K562 (cell line): ENCODE measurements at regions not wholly inside any gene's neighbourhood (a gene's known extent, or its start where the extent isn't known, plus 50 kb on each side); places are given as distances from the start of the nearest gene placed in this dataset.

Experiments used
- CBX3 ChIP-seq, 2 experiments: IDR thresholded peaks; 1 replicate in 1 of 2; 2 replicates in 1 of 2; pipeline ENCODE4 v1.6.1; 2012; ENCODE audit warnings: inconsistent platforms in 2 of 2, low read length in 2 of 2, borderline replicate concordance in 1 of 2, control low read depth in 1 of 2
- EHMT2 ChIP-seq: fragments of 450-650 bp; IDR thresholded peaks from 2 replicates; pipeline ENCODE4 v1.6.1; 2018; ENCODE audit warnings: antibody characterized with exemption
- FOXA3 ChIP-seq, 2 experiments: fragments of 450-650 bp in 1 of 2; sonication (generic) in 1 of 2; formaldehyde crosslinking; IDR thresholded peaks in 1 of 2; conservative IDR thresholded peaks in 1 of 2; 2 replicates each; pipeline versions ENCODE4 v1.4.0 to v1.8.0; 2020 to 2022; ENCODE audit warnings: mild to moderate bottlenecking in 2 of 2, missing genetic modification reagents in 1 of 2
- FOXM1 ChIP-seq, 2 experiments: fragments of 450-650 bp in 1 of 2; sonication (generic) in 1 of 2; formaldehyde crosslinking in 1 of 2; IDR thresholded peaks; 2 replicates each; pipeline versions ENCODE4 v1.6.1 to v1.9.0; 2017 to 2022; ENCODE audit warnings: low read depth in 2 of 2, mild to moderate bottlenecking in 2 of 2, missing genetic modification reagents in 1 of 2, moderate library complexity in 1 of 2
- HDAC8 ChIP-seq: fragments of 450-650 bp; IDR thresholded peaks from 2 replicates; pipeline ENCODE4 v1.6.1; 2016; ENCODE audit warnings: mild to moderate bottlenecking, missing genetic modification characterization, moderate library complexity, missing compliant biosample characterization
- HLTF ChIP-seq: fragments of 450-650 bp; IDR thresholded peaks from 2 replicates; pipeline ENCODE4 v1.6.1; 2016
- HNRNPLL ChIP-seq: fragments of 200-400 bp; formaldehyde crosslinking; IDR thresholded peaks from 2 replicates; pipeline ENCODE4 v1.6.1; 2017; ENCODE audit warnings: low read length, low read depth, mild to moderate bottlenecking; ENCODE audit not compliant: poor library complexity, severe bottlenecking
- MAFF ChIP-seq: IDR thresholded peaks from 2 replicates; pipeline ENCODE4 v1.6.1; 2012; ENCODE audit warnings: low read length, improper control_type of control experiment
- MYC ChIP-seq, 2 experiments: fragments of 250-450 bp in 1 of 2; sonication (Bioruptor Pico) in 1 of 2; IDR thresholded peaks; 2 replicates each; pipeline versions ENCODE4 v1.5.1 to v1.6.1; 2012 to 2021; ENCODE audit warnings: low read depth in 2 of 2, borderline replicate concordance in 1 of 2, improper control_type of control experiment in 1 of 2, low read length in 1 of 2, mild to moderate bottlenecking in 1 of 2, moderate library complexity in 1 of 2
- NONO ChIP-seq, 2 experiments: fragments of 200-400 bp in 1 of 2; fragments of 450-650 bp in 1 of 2; formaldehyde crosslinking in 1 of 2; IDR thresholded peaks; 2 replicates each; pipeline ENCODE4 v1.6.1; 2017; ENCODE audit warnings: low read depth in 2 of 2, mild to moderate bottlenecking in 2 of 2, moderate library complexity in 2 of 2, low read length in 1 of 2
- POLR3G ChIP-seq: IDR thresholded peaks from 2 replicates; pipeline ENCODE4 v1.6.1; 2011; ENCODE audit not compliant: insufficient read length, insufficient replicate concordance; ENCODE audit errors: extremely low read depth
- PRPF4 ChIP-seq: fragments of 200-400 bp; formaldehyde crosslinking; IDR thresholded peaks from one replicate; pipeline ENCODE4 v1.6.1; 2017; ENCODE audit warnings: low read length, low read depth, mild to moderate bottlenecking; ENCODE audit not compliant: insufficient read depth, poor library complexity, severe bottlenecking
- RBBP5 ChIP-seq: fragments of 200-600 bp; sonication (generic); IDR thresholded peaks from 2 replicates; pipeline ENCODE4 v1.6.1; 2012; ENCODE audit warnings: borderline replicate concordance, mild to moderate bottlenecking, low read length, control low read depth, inconsistent platforms; ENCODE audit not compliant: insufficient read depth, poor library complexity, severe bottlenecking
- RFX1 ChIP-seq: fragments of 450-650 bp; IDR thresholded peaks from 2 replicates; pipeline ENCODE4 v1.6.1; 2016; ENCODE audit warnings: mild to moderate bottlenecking, moderate library complexity
- TFAM ChIP-seq: fragments of 250-450 bp; sonication (Bioruptor Pico); conservative IDR thresholded peaks from 2 replicates; pipeline ENCODE4 v1.5.0; 2021; ENCODE audit warnings: mild to moderate bottlenecking, moderate library complexity
- ZBTB2 ChIP-seq: fragments of 450-650 bp; IDR thresholded peaks from 2 replicates; pipeline ENCODE4 v1.6.1; 2016; ENCODE audit warnings: antibody characterized with exemption
- ZNF140 ChIP-seq: fragments of 250-450 bp; sonication (Bioruptor Pico); IDR thresholded peaks from 2 replicates; pipeline ENCODE4 v1.8.0; 2021; ENCODE audit warnings: moderate library complexity, mild to moderate bottlenecking, inconsistent platforms
- ZNF239 ChIP-seq: fragments of 250-450 bp; sonication (Bioruptor Pico); IDR thresholded peaks from 2 replicates; pipeline ENCODE4 v1.4.0; 2020; ENCODE audit warnings: mild to moderate bottlenecking
- ZNF24 ChIP-seq: fragments of 450-650 bp; IDR thresholded peaks from 2 replicates; pipeline ENCODE4 v1.6.1; 2016
- ZNF551 ChIP-seq: fragments of 250-450 bp; sonication (Bioruptor Pico); IDR thresholded peaks from 2 replicates; pipeline ENCODE4 v1.5.0; 2021; ENCODE audit warnings: mild to moderate bottlenecking, moderate library complexity
- TF ChIP-seq, protein P1 (sequence below): fragments of 250-450 bp; sonication (Bioruptor Pico); IDR thresholded peaks from 2 replicates; pipeline ENCODE4 v1.8.0; 2022; ENCODE audit warnings: inconsistent platforms
- TF ChIP-seq, protein P2 (sequence below): fragments of 450-650 bp; formaldehyde crosslinking; IDR thresholded peaks from 2 replicates; pipeline ENCODE4 v1.4.0; 2022; ENCODE audit warnings: missing genetic modification characterization

GRCh38 chr20:29079769-29080690 lies 2177.4 kb upstream of the DEFB115 start (continued):
- TF ChIP-seq EHMT2 (no peak), ZNF140 (no peak), ZBTB2 (no peak), POLR3G (no peak), CBX3 (IDR thresholded peaks at IDR 0.05; ENCODE audit: borderline replicate concordance in 1 of 2, low read length in 2 of 2) (peak in 1 of 2 experiments; percentile 24; a peak in 1 of 3 replicates), FOXM1 (IDR thresholded peaks at IDR 0.05; ENCODE audit: low read depth) (no peak), FOXM1 (CRISPR knock-in tag; IDR thresholded peaks at IDR 0.05; ENCODE audit: low read depth) (no peak), MYC (IDR thresholded peaks at IDR 0.05; ENCODE audit: low read depth, low read length) (peak; percentile 69; the same call in 1 of the 2 replicates), MYC (CRISPR knock-in tag; IDR thresholded peaks at IDR 0.05; ENCODE audit: borderline replicate concordance, low read depth) (no peak), TFAM (CRISPR knock-in tag) (no peak), ZNF24 (no peak), RFX1 (no peak), ZNF551 (CRISPR knock-in tag) (no peak), FOXA3 (CRISPR knock-in tag; conservative IDR thresholded peaks at IDR 0.05 in 1 of 2, IDR thresholded peaks at IDR 0.05 in 1 of 2) (no peak), HDAC8 (tag) (no peak), HNRNPLL (peak; percentile 28), NONO (IDR thresholded peaks at IDR 0.05; ENCODE audit: low read depth in 2 of 2, low read length in 1 of 2) (peak in 1 of 2 experiments; percentile 29; a peak in 1 of 4 replicates), RBBP5 (peak; percentile 70), ZNF239 (CRISPR knock-in tag) (no peak), HLTF (no peak), MAFF (no peak), PRPF4 (no peak)
- TF ChIP-seq, protein P1, sequence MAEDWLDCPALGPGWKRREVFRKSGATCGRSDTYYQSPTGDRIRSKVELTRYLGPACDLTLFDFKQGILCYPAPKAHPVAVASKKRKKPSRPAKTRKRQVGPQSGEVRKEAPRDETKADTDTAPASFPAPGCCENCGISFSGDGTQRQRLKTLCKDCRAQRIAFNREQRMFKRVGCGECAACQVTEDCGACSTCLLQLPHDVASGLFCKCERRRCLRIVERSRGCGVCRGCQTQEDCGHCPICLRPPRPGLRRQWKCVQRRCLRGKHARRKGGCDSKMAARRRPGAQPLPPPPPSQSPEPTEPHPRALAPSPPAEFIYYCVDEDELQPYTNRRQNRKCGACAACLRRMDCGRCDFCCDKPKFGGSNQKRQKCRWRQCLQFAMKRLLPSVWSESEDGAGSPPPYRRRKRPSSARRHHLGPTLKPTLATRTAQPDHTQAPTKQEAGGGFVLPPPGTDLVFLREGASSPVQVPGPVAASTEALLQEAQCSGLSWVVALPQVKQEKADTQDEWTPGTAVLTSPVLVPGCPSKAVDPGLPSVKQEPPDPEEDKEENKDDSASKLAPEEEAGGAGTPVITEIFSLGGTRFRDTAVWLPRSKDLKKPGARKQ (CRISPR knock-in tag): no peak
- TF ChIP-seq, protein P2, sequence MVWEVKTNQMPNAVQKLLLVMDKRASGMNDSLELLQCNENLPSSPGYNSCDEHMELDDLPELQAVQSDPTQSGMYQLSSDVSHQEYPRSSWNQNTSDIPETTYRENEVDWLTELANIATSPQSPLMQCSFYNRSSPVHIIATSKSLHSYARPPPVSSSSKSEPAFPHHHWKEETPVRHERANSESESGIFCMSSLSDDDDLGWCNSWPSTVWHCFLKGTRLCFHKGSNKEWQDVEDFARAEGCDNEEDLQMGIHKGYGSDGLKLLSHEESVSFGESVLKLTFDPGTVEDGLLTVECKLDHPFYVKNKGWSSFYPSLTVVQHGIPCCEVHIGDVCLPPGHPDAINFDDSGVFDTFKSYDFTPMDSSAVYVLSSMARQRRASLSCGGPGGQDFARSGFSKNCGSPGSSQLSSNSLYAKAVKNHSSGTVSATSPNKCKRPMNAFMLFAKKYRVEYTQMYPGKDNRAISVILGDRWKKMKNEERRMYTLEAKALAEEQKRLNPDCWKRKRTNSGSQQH (CRISPR knock-in tag): no peak
